CD14-positive monocyte (primary cell): ENCODE measurements at regions not wholly inside any gene's neighbourhood (a gene's known extent, or its start where the extent isn't known, plus 50 kb on each side); places are given as distances from the start of the nearest gene placed in this dataset.

Experiments used
- DNase-seq, 3 donors: peaks; one replicate each; pipeline ENCODE4 v3.0.0-alpha.2; 2011 to 2022
- H2AFZ ChIP-seq: 2 replicates; pipeline ENCODE4 v1.6.0; 2012; ENCODE audit warnings: mild to moderate bottlenecking, low read depth, low read length, inconsistent platforms; ENCODE audit not compliant: insufficient read depth, poor library complexity, severe bottlenecking
- H3K27ac ChIP-seq, 2 donors: 1 replicate in 1 of 2; 2 replicates in 1 of 2; pipeline ENCODE4 v1.5.1; 2012 to 2013; ENCODE audit warnings: low read length in 2 of 2, control low read depth in 1 of 2, inconsistent platforms in 1 of 2, low read depth in 1 of 2, mild to moderate bottlenecking in 1 of 2
- H3K27me3 ChIP-seq, 2 donors: one replicate each; pipeline versions ENCODE4 v1.6.0 to v1.6.1; 2011 to 2013; ENCODE audit warnings: low read length in 2 of 2; ENCODE audit not compliant: control insufficient read depth in 2 of 2, insufficient read depth in 2 of 2
- H3K36me3 ChIP-seq, 2 donors: replicated peaks in 1 of 2; 1 replicate in 1 of 2; 2 replicates in 1 of 2; pipeline versions ENCODE4 v1.5.1 to v1.6.1; 2012 to 2013; ENCODE audit warnings: low read length in 2 of 2, control low read depth in 1 of 2, inconsistent platforms in 1 of 2, mild to moderate bottlenecking in 1 of 2; ENCODE audit not compliant: insufficient read depth in 2 of 2, control insufficient read depth in 1 of 2
- H3K4me1 ChIP-seq, 2 donors: 1 replicate in 1 of 2; 2 replicates in 1 of 2; pipeline versions ENCODE4 v1.5.1 to v1.6.1; 2012 to 2013; ENCODE audit warnings: low read length in 2 of 2, control low read depth in 1 of 2, inconsistent platforms in 1 of 2, mild to moderate bottlenecking in 1 of 2, moderate library complexity in 1 of 2; ENCODE audit not compliant: insufficient read depth in 2 of 2, control insufficient read depth in 1 of 2
- H3K4me2 ChIP-seq: replicated peaks from 2 replicates; pipeline ENCODE3; 2012; ENCODE audit warnings: low read length, moderate library complexity, mild to moderate bottlenecking; ENCODE audit not compliant: poor library complexity, severe bottlenecking; ENCODE audit errors: extremely low read depth
- H3K4me3 ChIP-seq, 3 experiments: fragments of 200-600 bp in 1 of 3; sonication (generic) in 1 of 3; replicated peaks in 1 of 3; 1 replicate in 2 of 3; 2 replicates in 1 of 3; pipeline ENCODE4 v1.5.1; 2011 to 2013; ENCODE audit warnings: low read length in 3 of 3, mild to moderate bottlenecking in 3 of 3, control low read depth in 2 of 3, low read depth in 2 of 3, inconsistent platforms in 1 of 3, moderate library complexity in 1 of 3
- H3K79me2 ChIP-seq: 2 replicates; pipeline ENCODE4 v1.6.0; 2012; ENCODE audit warnings: mild to moderate bottlenecking, control low read depth, inconsistent platforms, low read length, moderate library complexity; ENCODE audit not compliant: insufficient read depth
- H3K9ac ChIP-seq: 2 replicates; pipeline ENCODE4 v1.6.0; 2017; ENCODE audit warnings: low read length, mild to moderate bottlenecking; ENCODE audit not compliant: insufficient read depth, poor library complexity, severe bottlenecking
- H3K9me3 ChIP-seq, 2 donors: replicated peaks in 1 of 2; 1 replicate in 1 of 2; 2 replicates in 1 of 2; pipeline versions ENCODE4 v1.5.1 to v1.6.1; 2012 to 2013; ENCODE audit warnings: low read length in 2 of 2, control low read depth in 1 of 2; ENCODE audit not compliant: control insufficient read depth in 1 of 2, insufficient read depth in 1 of 2
- H4K20me1 ChIP-seq: 2 replicates; pipeline ENCODE4 v1.6.0; 2012; ENCODE audit warnings: mild to moderate bottlenecking, low read length, control low read depth, moderate library complexity; ENCODE audit not compliant: insufficient read depth
- H3K27ac Mint-ChIP-seq, 7 donors: one replicate each; pipeline ENCODE4 v1.8.0; 2020; ENCODE audit warnings: mild to moderate bottlenecking in 7 of 7, mixed read lengths in 7 of 7, moderate library complexity in 6 of 7, inconsistent platforms in 2 of 7
- H3K27me3 Mint-ChIP-seq, 3 donors: one replicate each; pipeline ENCODE4 v1.8.0; 2021 to 2022; ENCODE audit warnings: low read depth in 3 of 3, mild to moderate bottlenecking in 3 of 3, mixed read lengths in 3 of 3, moderate library complexity in 3 of 3, inconsistent platforms in 1 of 3
- H3K36me3 Mint-ChIP-seq, 2 donors: one replicate each; pipeline ENCODE4 v1.8.0; 2020; ENCODE audit warnings: mixed read lengths in 2 of 2, inconsistent platforms in 1 of 2, mild to moderate bottlenecking in 1 of 2
- H3K4me1 Mint-ChIP-seq: one replicate; pipeline ENCODE4 v1.8.0; 2020; ENCODE audit warnings: mild to moderate bottlenecking, mixed read lengths
- H3K4me3 Mint-ChIP-seq, 2 donors: one replicate each; pipeline ENCODE4 v1.8.0; 2020; ENCODE audit warnings: mild to moderate bottlenecking in 2 of 2, mixed read lengths in 2 of 2, moderate library complexity in 1 of 2
- H3K9me3 Mint-ChIP-seq, 7 donors: one replicate each; pipeline ENCODE4 v1.8.0; 2020 to 2022; ENCODE audit warnings: mixed read lengths in 7 of 7, mild to moderate bottlenecking in 6 of 7, moderate library complexity in 6 of 7, inconsistent platforms in 2 of 7
- CTCF ChIP-seq: fragments of 200-600 bp; IDR thresholded peaks from one replicate; pipeline ENCODE4 v1.8.0; 2022; ENCODE audit warnings: antibody characterized with exemption, mild to moderate bottlenecking
- intact Hi-C, 2 donors: fragments of 100-400 bp; cut with micrococcal nuclease; formaldehyde crosslinking; loops; one replicate each; pipeline versions ENCODE4 v1.15.0 to v1.15.1; 2023

DNA sequence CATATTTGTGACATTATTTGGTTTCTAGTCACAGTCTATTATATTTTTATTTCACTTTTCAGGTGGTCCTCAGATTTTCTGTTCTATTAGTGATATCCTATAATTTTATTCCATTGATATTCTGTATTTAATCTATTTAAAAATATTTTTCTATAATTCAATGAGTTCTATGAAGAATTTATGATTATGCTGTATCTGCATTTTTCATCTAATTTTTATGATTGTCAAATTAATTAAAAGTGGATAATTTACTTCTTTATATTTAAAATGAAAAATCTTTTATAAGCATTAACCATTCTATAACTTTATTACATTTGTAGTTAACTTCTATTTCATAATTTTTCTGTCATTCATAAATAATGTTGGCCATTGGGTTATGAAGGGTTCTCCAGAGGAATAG is 387.4 kb upstream of the LRRC7 start:
- Histone ChIP-seq H3K4me1 (no peaks in the 10 kb centered on the region), H2AFZ (no peak overlapping the region), H3K4me2 (no peak overlapping the region), H4K20me1 (no peaks in the 10 kb centered on the region), H3K9ac (no peak overlapping the region), H3K27me3 (no peaks in the 10 kb centered on the region), H3K36me3 (no peaks in the 10 kb centered on the region), H3K79me2 (no peaks in the 10 kb centered on the region), H3K4me3 (no peak overlapping the region), H3K27ac (no peak overlapping the region), H3K9me3 (no peaks in the 10 kb centered on the region)
- TF ChIP-seq CTCF = no peak
- Mint-ChIP-seq H3K9me3 (peaks cover 0 to 6% (median 0%) of the 10 kb centered on the region in 7 donors), H3K36me3 (no peaks in the 10 kb centered on the region), H3K4me3 (no peak overlapping the region), H3K27me3 (no peaks in the 10 kb centered on the region), H3K27ac (no peak overlapping the region), H3K4me1 (no peaks in the 10 kb centered on the region)
- intact Hi-C loops = no loop called here
- no peak for DNase-seq

- Histone ChIP-seq H3K4me2 (no peak overlapping the region), H3K36me3 (no peaks in the 10 kb centered on the region), H4K20me1 (no peaks in the 10 kb centered on the region), H3K9ac (no peak overlapping the region), H3K4me1 (no peaks in the 10 kb centered on the region), H2AFZ (no peak overlapping the region), H3K27ac (no peak overlapping the region), H3K4me3 (no peak overlapping the region), H3K27me3 (no peaks in the 10 kb centered on the region), H3K9me3 (no peaks in the 10 kb centered on the region), H3K79me2 (no peaks in the 10 kb centered on the region)
- peaks cover 0 to 7% (median 3%) of the 10 kb centered on the region in 7 donors for H3K9me3 Mint-ChIP-seq
- no peaks in the 10 kb centered on the region for H3K27me3 Mint-ChIP-seq
- H3K4me1 Mint-ChIP-seq = no peaks in the 10 kb centered on the region
- H3K27ac Mint-ChIP-seq = no peak overlapping the region
- no peaks in the 10 kb centered on the region for H3K36me3 Mint-ChIP-seq
- no peak for DNase-seq
- no peak overlapping the region for H3K4me3 Mint-ChIP-seq
- intact Hi-C loops = no loop called here
- TF ChIP-seq CTCF = no peak
Measured at GRCh38 chr1:69185378-69185777, 382.3 kb upstream of the LRRC7 start.
